Fibroblast of gingiva (primary cell): ENCODE measurements at regions not wholly inside any gene's neighbourhood (a gene's known extent, or its start where the extent isn't known, plus 50 kb on each side); places are given as distances from the start of the nearest gene placed in this dataset.

Experiments
- DNase-seq: peaks from one replicate; pipeline ENCODE4 v3.0.0-alpha.2; 2011; ENCODE audit warnings: low read depth

DNA sequence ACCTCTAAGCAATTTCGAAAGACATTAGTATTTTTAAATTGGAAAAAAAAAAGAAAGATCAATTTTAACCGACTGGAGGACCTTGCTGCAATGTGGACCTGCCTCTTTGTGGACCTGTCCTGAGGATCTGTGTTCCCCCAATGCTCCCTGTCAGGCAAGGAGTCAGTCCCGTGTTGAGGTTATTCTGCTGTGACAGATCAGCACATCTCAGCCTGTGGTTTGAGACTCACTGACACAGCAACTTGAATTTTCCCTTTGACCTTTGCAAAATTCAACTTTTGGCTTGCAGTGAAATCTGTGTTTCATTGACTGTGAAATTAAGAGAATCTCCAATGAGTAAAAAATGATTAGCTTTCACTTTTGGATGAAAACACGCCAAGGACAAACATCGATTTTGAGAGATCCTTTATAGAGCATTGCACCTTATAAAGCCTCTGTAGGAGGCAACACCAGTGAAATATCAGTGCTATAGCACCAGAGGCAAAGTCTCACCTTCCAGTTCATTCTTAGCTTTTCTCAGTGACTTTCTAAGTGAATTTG is 186.9 kb downstream of the GPAT3 start:
- DNase-seq = no peak

DNA sequence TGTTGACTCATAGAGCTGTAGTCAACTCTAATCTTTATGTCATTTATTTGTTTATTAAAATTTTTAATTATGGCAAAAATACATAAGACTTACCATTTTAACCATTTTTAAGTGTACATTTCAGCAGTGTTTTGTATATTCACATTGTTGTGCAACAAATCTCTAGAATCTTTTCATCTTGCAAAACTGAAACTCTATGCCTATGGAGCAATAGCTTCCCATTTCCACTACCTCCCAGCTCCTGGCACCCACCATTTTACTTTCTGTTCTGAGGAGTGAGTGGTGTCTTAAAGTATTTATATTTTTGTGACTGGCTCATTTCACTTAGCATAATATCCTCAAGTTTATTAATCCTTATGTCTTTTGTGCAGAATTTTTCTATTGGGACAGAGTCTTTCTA is 181.0 kb downstream of the GPAT3 start:
- peak; percentile 84 for DNase-seq

DNA sequence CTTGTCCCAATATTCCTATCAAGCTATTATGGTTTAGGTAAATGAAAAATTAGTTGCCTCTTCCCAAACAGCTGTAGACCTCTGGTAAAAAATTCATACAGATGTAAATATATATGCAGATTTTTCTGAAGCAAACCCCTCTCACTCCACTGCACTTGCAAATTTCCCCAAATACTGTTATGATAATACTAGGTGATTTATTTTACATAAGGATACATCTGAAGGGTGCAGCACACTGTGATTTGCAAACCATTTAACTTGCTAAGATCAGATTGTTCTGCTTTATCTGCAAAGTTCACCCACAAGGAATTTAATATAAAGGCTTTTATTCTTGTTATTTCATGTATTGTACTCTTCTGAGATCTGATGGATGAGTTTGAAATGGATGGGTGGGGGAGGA is 177.0 kb downstream of the GPAT3 start:
- DNase-seq = no peak

DNA sequence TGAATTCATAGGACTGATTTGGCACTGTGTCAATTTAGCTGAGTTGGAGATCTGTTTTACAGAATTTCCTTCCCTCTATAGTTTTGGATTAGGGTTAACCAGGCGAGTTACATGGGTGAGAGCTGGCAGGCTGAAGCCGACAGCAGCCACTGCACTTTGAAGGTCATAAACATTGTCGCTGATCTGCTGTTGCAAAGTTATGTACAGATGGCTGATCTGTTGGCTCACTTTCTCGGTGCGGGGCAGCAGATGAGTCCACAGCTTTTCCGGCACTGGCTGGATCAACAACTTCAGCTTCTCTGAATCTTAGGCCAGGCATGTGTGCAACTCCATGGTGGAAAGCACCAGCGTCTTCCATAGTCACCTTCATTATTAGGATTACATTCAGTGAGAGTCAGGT is 173.7 kb downstream of the GPAT3 start:
- no peak for DNase-seq

DNA sequence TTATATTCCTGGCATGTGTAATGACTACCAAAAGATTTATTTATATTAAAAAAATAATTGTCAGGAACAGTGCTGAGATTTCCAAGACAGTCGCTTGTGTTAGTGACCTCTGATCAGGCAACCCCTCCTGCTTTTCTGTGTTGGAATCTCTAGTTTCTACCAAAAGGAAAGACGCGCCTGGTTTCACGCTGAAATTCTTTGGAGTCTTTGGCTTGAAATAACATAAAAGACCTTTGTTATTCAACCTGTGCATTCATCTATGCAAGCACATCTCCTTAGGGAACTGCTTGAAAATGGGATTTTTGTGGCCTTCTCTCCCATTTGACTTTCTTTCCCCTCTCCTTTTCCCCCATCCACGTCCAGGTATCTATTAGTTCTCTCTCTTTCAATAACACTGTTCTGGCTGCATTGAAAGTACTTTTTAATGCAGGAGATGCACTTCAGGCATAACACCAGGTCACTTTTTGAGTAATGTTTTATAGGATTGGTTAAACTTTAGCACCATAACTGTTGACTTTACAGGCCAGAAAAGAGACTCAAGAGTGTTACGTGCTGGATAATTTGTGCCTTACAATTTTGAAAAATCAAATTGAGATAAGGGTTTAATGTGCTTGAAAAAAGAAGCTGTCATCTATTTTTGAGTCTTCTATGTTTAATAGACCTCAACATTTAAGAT is 172.7 kb downstream of the GPAT3 start:
- no peak for DNase-seq

DNA sequence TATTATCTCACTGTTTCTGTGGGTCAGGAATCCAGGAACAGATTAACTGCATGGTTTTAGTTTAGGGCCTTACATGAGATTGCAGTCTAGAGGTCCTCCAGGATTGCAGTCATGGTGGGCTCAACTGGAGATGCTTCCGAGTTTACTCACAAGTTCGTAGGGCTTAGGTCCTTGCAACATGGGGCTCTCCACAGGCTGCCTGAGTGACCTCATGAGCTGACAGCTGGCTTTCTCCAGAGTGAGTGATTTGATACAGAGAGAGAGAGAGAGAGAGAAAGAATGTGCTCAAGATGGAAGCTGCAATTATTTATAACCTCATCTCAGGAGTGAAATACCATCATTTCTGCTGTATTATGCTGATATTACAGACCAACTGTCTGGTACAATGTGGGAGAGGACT is 168.9 kb downstream of the GPAT3 start:
- DNase-seq = no peak

DNA sequence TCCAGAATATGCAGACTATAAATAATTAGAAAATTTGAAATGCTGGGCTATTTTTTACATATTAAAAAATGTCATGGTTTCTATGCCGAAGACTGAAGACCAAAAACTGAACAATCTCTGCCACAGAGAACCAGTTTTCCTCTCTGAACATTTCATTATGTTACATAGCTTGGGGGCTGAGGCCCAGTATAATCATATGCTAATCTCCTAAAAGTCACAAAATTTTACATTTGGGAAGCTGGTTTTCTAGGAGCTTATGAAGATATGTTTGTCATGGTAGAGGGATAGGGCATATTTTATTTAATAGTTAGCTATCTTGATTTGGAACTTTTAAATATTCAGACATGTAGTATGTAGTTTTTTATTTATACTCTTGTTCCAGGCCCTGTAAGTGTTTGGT is 167.8 kb downstream of the GPAT3 start:
- no peak for DNase-seq

DNA sequence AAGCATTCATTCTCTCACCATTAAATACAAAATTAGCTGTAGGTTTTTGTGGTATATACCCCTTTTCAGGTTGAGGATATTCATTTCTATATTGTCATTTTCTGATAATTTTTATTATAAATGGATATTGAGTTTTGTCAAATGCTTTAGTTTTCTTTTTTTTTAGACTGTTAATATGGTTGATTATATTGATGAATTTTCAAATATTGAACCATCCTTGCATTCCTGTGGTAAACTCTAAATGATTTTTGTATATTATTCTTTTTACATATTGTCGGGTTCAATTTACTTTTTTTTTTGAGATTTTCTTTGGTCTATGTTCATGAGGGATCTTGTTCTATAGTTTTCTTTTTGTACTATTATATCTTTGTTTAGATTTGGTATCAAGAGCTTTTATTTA is 165.1 kb downstream of the GPAT3 start:
- DNase-seq = no peak

DNA sequence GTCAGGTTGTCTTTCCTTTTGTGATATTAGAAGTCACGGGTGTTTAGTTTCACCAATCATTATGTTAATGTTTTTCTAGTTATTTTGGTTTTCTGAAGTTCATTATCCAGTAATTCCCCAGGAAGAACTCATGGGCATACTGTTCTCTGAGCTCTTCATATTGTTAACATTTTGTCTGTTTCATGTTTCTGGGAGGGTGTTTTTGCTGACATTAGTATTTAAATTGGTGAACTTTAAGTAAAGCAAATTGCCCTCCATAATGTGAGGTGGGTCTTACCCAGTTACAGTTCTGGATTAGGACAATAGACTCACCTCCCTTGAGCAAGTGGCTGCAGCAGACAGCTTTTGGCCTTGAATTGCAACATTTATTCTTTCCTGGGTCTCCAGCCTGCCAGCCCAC is 163.4 kb downstream of the GPAT3 start:
- no peak for DNase-seq

DNA sequence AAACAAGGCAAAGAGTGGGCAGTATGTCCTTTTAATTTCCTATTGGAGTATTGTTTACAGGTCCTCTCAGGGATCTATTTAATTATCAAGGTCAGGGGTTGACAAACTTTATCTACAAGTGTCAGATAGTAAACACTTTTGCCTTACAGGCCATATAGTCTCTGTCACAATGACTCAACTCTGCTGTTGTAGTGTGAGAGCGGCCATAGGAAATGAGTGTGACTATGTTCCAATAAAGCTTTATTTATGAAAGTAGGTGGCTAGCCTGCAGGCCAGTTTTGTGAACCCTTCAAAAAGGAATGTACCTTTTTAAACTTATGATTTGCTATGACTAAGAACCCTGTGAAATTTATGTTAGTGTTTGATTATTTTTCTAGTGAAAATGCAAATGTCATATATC is 156.1 kb downstream of the GPAT3 start:
- DNase-seq = no peak

DNA sequence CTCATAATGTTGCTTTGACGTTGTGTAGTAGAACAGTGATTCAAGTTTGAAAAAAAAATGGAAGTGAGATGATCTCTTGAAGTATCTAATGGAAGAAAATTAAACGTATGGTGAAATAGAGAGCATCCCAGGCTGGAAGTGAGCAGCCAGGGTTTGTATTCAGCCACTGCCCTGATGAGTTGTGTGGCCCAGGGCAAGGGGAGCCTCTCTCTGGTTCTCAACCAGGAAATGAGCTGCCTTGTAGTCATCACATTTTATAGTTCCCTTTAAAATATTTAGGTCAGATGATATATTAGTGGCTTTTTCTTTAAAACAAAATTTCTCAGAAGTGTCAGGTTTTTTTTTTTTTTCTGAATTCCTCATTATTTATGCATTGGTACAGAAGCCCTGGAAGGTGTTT is 150.3 kb downstream of the GPAT3 start:
- DNase-seq = no peak

DNA sequence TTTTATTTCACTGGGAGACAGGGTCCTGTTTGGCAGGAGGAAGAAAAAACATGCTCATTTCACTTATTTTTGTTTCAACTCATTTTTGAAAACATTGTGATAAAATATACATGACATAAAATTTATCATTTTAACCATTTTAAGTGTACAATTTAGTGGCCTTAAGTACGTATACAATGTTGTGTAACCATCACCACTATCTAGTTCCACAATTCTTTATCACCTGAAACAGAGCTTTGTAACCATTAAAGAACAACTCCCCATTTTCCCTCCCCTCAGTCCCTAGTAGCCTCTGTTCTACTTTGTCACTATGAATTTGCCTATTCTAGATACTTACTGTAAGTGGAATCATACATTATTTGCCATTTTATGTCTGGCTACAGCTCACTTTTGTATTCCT is 143.8 kb downstream of the GPAT3 start:
- DNase-seq = no peak

DNA sequence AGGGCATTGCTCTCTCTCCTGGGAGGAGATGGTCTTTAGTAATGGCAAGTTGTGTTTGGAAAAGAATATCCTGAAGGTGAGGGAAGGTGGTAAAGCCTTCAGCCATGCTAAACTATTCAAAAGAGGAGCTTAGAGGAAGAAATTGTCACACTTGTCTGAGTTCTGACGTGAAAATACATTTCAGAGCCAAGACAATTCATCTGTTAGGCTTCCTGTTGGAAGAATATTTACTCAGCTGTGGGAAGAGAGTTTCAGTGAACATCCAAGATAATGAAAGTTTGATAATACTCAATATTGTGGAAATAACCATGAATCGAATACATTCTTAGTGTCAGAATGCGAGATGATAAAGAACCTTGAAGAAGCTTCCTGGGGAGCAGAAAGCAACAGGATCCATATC is 143.3 kb downstream of the GPAT3 start:
- no peak for DNase-seq

DNA sequence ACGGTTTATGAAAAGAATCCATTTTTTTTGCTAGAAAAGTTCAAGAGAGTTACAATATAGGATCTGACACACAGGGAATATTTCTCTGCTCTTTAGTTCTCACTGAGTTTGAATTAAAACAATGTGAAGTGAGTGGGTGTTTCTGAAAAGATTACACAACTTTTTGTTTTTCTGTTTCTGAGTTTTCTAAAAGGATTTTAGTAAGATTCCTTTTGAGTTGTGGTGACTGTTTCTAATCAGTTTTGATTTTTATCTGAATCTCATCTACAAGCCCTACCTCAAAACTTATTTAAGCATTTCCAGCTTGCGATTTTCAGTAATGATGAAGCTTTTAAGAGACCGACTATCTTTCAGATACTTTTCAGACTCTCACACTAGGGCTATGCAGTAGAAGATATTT is 141.7 kb downstream of the GPAT3 start:
- peak; percentile 9 for DNase-seq

DNA sequence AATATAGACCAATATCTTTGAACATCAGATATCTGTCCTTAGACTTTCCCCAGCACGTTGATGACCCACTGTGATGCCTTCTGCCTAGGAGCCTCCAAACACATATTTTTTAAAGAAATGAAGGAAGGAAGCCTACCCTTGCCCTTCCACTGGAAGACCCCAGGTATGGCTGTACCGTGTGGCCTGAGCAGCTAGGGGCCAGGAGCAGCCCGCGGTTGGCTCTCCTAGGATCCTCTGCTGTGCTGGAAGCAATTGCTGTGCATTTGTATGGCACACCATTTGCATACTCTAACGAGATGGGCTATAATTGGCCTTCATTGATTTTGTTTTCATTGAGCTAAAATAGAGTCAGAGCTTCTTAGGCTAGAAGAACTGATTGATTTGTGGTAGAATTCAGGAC is 128.8 kb downstream of the GPAT3 start:
- DNase-seq = no peak

DNA sequence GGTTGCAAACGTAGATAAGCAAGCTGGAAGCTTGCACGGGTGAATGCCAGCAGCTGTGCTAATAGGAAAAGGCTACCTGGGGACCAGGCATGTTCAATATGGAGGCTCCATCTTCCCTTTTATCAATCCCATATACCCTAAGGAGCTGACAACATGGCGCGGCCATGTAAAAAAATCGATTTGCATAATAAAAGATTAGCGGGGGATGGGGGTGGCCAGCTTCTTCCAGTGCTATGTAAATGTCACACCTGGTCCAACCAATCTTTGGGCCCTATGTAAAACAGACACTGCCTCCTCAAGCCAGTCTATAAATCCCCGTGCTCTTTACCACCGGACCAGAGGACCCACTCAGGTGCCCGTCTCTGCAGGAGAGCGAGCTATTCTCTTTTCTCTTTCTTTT is 128.2 kb downstream of the GPAT3 start:
- DNase-seq = no peak

DNA sequence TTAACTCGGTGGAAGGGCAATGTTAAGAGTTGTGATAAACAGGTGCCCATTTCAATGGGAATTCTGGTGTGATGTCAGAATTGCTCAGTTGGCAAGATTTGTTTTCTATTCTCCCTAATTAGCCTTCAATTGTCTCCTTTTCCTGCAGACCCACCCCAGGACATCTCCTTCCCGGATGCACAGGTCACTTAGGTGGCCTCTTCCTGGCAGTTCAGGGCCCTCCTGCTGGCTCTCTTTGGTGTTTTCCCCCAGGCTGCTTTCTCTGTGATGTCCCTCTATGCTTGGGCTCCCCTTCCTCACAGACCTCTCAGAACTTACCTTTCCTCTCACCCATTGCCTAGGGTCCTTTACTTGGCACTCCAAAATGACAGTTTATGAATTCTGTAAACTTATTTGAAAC is 126.3 kb downstream of the GPAT3 start:
- DNase-seq = no peak

DNA sequence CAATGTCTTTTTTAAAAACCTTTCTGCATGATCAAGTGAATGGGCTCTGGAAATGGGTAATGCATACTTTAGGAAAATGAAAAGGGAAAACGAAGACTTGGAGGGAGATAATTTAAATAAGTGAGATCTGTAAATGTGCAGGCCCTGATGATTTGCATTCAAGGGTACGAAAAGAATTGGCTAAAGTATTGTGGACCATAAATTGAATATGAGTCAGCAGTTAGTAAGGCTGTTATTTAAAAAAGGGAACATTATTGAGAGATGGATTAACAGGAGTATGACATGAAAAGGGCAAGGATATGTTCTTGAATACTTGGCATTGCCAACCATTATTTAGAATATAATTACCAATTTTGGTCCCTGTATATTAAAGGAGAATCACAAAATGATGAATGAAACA is 125.5 kb downstream of the GPAT3 start:
- DNase-seq = no peak

DNA sequence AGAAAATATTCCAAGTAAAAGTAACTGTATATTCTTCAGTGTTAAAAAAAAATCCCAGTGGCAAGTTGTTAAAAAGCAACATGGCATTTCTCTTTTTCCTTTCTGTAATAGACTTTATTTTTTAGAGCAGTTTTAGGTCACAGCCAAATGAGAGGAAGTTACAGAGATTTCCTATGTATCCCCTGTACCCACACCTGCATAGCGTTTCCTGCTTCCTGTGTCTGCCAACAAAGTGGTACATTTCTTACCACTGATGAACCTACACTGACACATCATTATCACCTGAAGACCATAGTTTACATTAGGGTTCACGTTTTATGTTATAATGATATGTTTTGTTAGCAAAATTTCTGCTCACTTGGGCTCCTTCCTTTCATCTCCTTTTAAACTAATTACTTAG is 124.7 kb downstream of the GPAT3 start:
- DNase-seq = no peak

DNA sequence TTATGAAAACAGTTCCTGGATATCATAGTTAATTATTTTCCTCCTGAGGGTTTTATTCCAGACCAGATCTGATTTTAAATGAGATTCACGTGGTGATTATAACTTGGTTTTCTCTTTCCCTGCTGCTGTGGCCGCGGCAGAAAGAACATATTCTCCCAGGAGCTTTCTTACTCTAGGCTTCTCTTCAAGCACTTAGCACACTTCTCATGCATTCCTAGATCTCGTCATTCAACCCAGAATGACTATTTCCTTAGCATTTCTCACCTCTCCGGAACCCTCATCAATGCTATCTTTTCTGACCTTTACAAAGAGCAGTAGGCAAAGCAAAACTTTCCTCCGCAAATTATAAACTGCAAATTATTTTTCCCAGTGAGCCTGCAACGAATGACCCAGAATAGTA is 122.9 kb downstream of the GPAT3 start:
- peak; percentile 36 for DNase-seq

DNA sequence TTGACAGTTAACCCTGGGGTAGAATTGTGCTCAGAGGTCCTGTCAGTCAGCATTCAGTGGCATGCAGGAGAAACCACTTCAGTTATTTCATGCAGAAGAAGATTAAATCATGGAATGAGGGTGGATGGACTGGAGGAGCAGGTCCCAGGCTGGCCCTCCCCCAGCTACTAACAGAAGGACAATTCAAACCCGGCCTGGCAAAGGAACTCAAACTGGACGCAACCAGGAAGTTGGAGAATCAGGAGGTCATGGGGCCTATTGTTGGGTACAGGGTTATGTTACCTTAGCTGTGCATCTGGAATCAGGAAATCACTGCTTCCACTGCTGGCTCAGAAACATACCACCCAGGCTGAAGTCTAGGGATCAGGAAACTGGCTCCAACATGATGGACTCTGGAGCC is 121.4 kb downstream of the GPAT3 start:
- DNase-seq = no peak
